HG02852 (cell line): ENCODE measurements at regions not wholly inside any gene's neighbourhood (a gene's known extent, or its start where the extent isn't known, plus 50 kb on each side); places are given as distances from the start of the nearest gene placed in this dataset.
"Not testable (repeated sequence)": the region's sequence is repeated elsewhere in the genome, so short reads cannot be mapped to it uniquely, and the experiment has no call there.

Experiments
- ATAC-seq: cut with Tn5 transposase; IDR thresholded peaks from one replicate; pipeline ENCODE4 v1.9.1; 2021; ENCODE audit warnings: mild to moderate bottlenecking, moderate library complexity; ENCODE audit not compliant: unreplicated experiment

GRCh38 chr12:66733321-66733720 lies 54.4 kb upstream of the GRIP1 start:
- no peak for ATAC-seq

GRCh38 chr12:66733839-66734238 lies 55.0 kb upstream of the GRIP1 start:
- ATAC-seq: no peak

DNA sequence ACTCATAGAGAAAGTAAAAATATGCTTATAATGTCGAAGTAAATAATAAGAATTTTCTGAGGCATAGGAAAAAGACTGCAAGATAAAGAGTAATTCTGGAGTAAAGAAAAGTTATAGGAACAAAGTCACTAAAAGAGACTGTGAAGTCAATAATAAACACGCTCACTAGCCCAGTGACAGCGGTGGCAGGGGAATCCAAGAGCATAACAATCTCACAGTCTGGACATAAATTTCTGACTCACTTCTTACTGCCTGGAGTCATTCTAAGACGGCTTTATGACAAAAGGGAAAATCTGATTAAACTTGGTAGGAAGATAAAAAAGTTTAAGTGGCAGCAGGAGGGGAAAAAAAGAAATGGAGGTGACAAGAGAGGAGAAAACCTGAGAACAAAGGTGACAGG lies 56.4 kb upstream of the GRIP1 start:
- no peak for ATAC-seq

DNA sequence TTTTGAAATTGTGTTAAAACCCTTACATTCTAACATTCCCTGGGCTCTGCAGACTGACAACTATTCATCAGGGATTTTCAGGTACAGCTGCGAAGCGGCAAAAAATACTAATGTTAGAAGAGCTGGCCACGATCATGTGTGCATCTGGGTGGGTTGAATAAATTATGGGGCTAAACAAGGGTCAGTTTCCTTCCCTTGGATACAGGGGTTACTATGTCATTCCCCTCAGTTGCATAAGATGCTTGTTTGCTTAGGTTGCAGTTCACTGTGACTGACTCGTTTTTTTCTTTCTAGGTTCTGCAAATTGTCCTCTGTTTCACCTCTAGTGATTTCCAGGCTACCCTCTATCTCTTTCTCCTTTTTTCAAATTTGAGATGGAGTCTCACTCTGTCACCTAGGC lies 58.1 kb upstream of the GRIP1 start:
- ATAC-seq: no peak

DNA sequence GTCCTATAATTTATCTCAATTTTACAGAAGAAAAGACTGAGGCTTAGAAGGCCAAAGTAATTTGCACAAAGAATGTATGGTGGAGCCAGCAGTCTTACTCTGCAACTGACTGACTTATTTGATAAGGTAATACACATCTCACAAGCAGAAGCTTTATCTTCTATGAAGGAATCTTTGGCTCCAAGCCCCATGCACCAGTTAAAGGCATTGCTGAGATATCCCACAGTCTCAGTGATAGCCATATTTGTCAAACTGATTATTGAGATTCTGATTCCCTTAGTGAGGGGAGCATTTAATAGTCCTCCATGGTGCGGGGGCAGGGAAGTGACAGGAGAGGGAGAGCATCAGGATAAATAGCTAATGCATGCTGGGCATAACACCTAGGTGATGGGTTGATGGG lies 60.4 kb upstream of the GRIP1 start:
- ATAC-seq: no peak

DNA sequence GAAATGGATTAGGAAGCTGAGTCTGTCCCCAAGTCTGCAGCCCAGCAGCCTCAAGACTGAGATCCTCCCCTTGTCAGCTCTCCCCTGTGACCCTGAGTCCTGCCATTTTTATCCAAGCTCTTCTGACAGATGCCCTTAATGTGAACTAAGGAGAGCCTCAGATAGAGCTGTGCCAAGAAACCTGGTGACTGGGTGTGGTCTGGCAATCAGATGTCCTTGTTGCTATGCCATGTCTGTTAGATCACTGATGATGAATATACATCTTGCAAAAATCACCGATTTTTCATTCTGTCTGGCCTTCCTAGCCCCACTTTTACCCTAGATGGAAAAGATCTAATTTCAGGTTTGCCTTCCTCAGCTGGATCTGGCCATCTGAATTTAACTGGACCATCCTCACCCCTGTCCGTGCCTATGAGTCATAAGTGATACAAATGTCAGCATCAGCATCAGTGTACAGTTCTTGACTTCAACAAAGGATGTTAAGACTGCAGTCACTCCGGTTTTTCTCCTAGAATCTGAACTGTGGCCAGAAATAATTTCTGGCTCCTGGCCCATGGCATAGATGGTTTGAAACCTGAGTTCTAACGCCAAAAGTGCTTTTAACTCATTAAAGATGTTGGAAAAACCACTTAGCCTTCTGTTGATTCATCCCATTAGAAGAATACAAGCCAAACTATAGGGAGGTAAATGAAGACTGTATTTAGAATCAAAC lies 61.2 kb upstream of the GRIP1 start:
- ATAC-seq: no peak

GRCh38 chr12:66740732-66741131 lies 61.9 kb upstream of the GRIP1 start:
- no peak for ATAC-seq

DNA sequence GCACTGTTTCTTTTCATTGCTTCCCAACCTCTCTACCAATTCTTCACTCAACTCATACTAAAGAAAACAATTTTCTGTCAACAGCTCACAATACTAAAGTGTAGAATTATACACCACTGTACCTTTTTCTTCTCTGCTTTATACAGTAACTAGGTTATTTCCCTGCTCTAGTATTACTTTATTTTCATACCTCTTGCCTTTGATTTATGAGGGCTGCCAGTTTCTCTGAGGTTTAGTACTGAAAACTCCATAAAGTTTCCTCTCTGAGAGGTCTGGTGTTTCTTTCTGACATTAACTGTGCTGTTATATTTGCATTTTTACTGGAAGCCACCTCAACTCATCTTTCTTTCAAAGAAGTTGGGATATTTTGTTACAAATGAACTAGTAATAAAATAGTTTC lies 63.0 kb upstream of the GRIP1 start:
- ATAC-seq: no peak

- ATAC-seq: no peak
Observed at GRCh38 chr12:66742508-66743367, 63.9 kb upstream of the GRIP1 start.

GRCh38 chr12:66744461-66744860 lies 65.6 kb upstream of the GRIP1 start:
- no peak for ATAC-seq

- ATAC-seq: no peak
Observed at GRCh38 chr12:66744956-66745383, 66.1 kb upstream of the GRIP1 start.

GRCh38 chr12:66746489-66747201 lies 67.8 kb upstream of the GRIP1 start:
- no peak for ATAC-seq

- no peak for ATAC-seq
Observed at GRCh38 chr12:66751432-66752113, 72.7 kb upstream of the GRIP1 start.

- ATAC-seq: no peak
Observed at GRCh38 chr12:66753810-66754209, 74.9 kb upstream of the GRIP1 start.

DNA sequence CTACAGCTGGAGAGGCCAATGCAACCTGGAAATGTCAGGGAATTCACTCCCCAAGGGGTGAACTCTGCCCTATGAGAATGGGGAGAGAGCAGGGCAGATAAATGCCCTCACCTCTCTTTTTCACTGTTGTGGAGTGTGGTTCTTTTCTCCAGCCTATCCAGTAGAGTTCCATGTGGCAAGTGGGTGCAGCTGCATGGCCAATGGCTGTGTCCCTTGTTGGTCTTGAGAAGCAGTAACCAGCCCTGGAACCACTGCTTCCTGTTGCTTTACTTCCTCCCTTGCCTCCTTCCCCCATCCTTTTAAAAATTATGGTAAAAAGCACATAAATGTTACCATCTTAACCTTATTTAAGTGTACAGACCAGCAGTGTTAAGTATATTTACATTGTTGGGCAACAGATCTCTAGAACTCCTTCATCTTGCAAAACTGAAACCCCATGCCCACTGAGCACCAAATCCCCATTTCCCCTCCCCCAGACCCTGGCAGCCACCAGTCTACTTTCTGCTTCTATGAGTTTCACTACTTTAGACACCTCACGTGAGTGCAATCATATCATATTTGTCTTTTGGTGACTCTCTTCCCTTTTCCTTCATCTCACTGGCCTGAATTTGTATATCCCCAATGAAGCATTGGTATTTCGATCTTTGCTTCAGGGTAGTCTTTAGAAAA lies 77.0 kb upstream of the GRIP1 start:
- ATAC-seq: no peak

DNA sequence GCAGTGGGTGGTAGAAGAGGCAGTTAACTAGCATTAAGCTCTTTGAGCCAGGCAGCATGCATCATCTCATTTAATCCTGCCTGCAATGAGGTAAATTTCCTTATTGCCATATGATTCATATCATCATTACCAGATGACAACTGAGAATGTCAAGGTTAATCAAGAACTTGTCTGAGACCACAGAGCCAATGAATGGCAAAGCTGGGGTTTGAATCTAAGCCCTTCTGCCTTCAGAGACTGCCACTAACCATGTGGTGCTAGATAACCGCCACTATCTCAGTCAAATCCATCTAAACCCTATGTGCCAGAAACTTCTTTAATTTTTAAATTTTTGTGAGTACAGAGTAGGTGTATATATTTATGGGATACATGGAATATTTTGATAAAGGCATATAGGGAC lies 77.8 kb upstream of the GRIP1 start:
- ATAC-seq: no peak

GRCh38 chr12:66760122-66760521 lies 81.2 kb upstream of the GRIP1 start:
- not testable (repeated sequence) for ATAC-seq

GRCh38 chr12:66763467-66763866 lies 84.6 kb upstream of the GRIP1 start:
- ATAC-seq: no peak

DNA sequence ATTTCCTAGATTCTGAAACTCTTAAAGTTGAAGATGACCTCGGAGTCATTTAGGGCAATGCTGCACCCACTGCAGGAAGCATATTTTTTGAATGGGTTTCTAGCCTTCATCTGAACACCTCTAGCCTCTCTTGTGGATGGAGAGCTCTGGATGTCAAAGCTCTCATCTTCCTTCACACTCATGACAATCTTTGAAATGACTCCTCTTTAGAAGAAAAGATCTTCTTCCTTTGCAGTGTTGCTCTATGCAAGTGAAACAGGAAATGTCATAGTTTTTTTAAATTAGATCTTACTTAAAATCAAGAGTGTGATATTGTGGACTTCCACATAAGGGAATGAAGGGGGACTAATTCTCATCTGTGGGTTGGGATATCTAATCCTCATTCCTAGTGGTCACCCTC lies 86.3 kb upstream of the GRIP1 start:
- no peak for ATAC-seq

- ATAC-seq: no peak
Observed at GRCh38 chr12:66767536-66767935, 88.7 kb upstream of the GRIP1 start.

DNA sequence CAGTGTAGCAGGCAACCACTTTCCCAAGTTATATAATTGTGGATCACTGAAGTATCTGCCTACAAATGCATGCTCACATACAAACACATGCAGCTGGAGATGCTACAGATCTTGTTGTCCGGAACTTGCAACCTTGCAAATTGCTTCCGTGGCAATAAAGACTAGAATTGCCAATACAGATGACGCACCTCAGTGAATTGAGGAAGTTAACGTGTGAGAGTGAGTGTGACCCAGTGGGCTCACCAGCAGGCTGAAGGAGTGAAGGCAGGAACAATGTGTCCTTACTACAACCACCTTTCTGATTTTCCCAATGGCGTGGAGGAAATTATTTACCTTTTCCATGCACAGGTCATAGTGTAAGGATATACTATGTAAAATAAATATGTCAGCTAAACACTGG lies 89.4 kb upstream of the GRIP1 start:
- no peak for ATAC-seq
